Endothelial cell of umbilical vein (primary cell): ENCODE measurements at regions not wholly inside any gene's neighbourhood (a gene's known extent, or its start where the extent isn't known, plus 50 kb on each side); places are given as distances from the start of the nearest gene placed in this dataset.

Experiments
- BruUV-seq: library from RNA; stranded (reverse); fragments of 400-500 nt; replicated peaks from 2 replicates; lab custom pipeline; 2021; lab: Mats Ljungman, UMichigan
- CTCF ChIA-PET: fragments of 300-600, 350-600 bp; sonication (Branson Sonifier 250); formaldehyde crosslinking; loops from one replicate; lab custom pipeline; 2021; ENCODE audit warnings: antibody characterized with exemption, inconsistent platforms; lab: Charles Lee
- POLR2A ChIA-PET: fragments of 300-600, 350-600 bp; sonication (Branson Sonifier 250); formaldehyde crosslinking; loops from one replicate; lab custom pipeline; 2021; ENCODE audit warnings: antibody characterized with exemption, inconsistent platforms; lab: Charles Lee
- DNase-seq: peaks from one replicate; pipeline ENCODE4 v3.0.0-alpha.2; 2011; ENCODE audit warnings: low read depth, low spot score
- FAIRE-seq: peaks from 2 replicates; lab custom pipeline; 2011; peaks lifted over from hg19 to GRCh38; lab: Jason Lieb, UNC
- H2AFZ ChIP-seq: 2 replicates; pipeline ENCODE4 v1.6.0; 2012; ENCODE audit warnings: low read depth, low read length, control low read depth, inconsistent platforms
- H3K27ac ChIP-seq: 2 replicates; pipeline ENCODE4 v1.5.1; 2011; ENCODE audit warnings: low read depth, mild to moderate bottlenecking, control low read depth, low read length, moderate library complexity; ENCODE audit not compliant: insufficient read depth
- H3K27me3 ChIP-seq, 2 experiments: 2 replicates each; pipeline versions ENCODE4 v1.6.0 to v1.6.1; 2011; ENCODE audit warnings: low read length in 2 of 2, mixed read lengths in 1 of 2; ENCODE audit not compliant: control insufficient read depth in 2 of 2, insufficient read depth in 2 of 2
- H3K36me3 ChIP-seq, 2 experiments: 2 replicates in 1 of 2; 3 replicates in 1 of 2; pipeline ENCODE4 v1.5.1; 2011; ENCODE audit warnings: low read length in 2 of 2, mild to moderate bottlenecking in 1 of 2, moderate library complexity in 1 of 2; ENCODE audit not compliant: control insufficient read depth in 2 of 2, insufficient read depth in 2 of 2; ENCODE audit errors: extremely low read depth in 1 of 2
- H3K4me1 ChIP-seq: 3 replicates; pipeline ENCODE4 v1.5.1; 2011; ENCODE audit warnings: mild to moderate bottlenecking, low read length; ENCODE audit not compliant: control insufficient read depth, insufficient read depth; ENCODE audit errors: extremely low read depth
- H3K4me2 ChIP-seq: 2 replicates; pipeline ENCODE4 v1.6.1; 2011; ENCODE audit warnings: low read length, control low read depth, mixed read lengths; ENCODE audit not compliant: insufficient read depth
- H3K4me3 ChIP-seq, 3 experiments: fragments of 200-600 bp in 1 of 3; sonication (generic), shearing (Covaris generic) in 1 of 3; replicated peaks in 1 of 3; 2 replicates each; pipeline ENCODE4 v1.5.1; 2011 to 2016; ENCODE audit warnings: control low read depth in 3 of 3, low read length in 3 of 3, mild to moderate bottlenecking in 2 of 3, inconsistent platforms in 1 of 3, low read depth in 1 of 3, moderate library complexity in 1 of 3; ENCODE audit not compliant: insufficient read depth in 1 of 3
- H3K79me2 ChIP-seq: 2 replicates; pipeline ENCODE4 v1.6.0; 2012; ENCODE audit warnings: low read length, inconsistent platforms; ENCODE audit not compliant: control insufficient read depth, insufficient read depth
- H3K9ac ChIP-seq: replicated peaks from 2 replicates; pipeline ENCODE3; 2011; ENCODE audit warnings: low read length, control low read depth; ENCODE audit not compliant: insufficient read depth; ENCODE audit errors: extremely low read depth
- H3K9me1 ChIP-seq: replicated peaks from 3 replicates; pipeline ENCODE4 v1.6.0; 2011; ENCODE audit warnings: mild to moderate bottlenecking, low read length; ENCODE audit not compliant: control insufficient read depth, insufficient read depth; ENCODE audit errors: extremely low read depth
- H3K9me3 ChIP-seq: replicated peaks from 2 replicates; pipeline ENCODE4 v1.5.1; 2012; ENCODE audit warnings: low read length, inconsistent platforms; ENCODE audit not compliant: control insufficient read depth, insufficient read depth
- H4K20me1 ChIP-seq: replicated peaks from 2 replicates; pipeline ENCODE3; 2011; ENCODE audit warnings: mild to moderate bottlenecking, low read length; ENCODE audit not compliant: control insufficient read depth, insufficient read depth; ENCODE audit errors: extremely low read depth
- EZH2 ChIP-seq: IDR thresholded peaks from 2 replicates; pipeline ENCODE4 v1.6.1; 2012; ENCODE audit warnings: borderline replicate concordance, low read depth, mild to moderate bottlenecking, moderate library complexity, low read length, inconsistent platforms; ENCODE audit not compliant: severe bottlenecking
- FOS ChIP-seq: IDR thresholded peaks from 2 replicates; pipeline ENCODE4 v1.6.1; 2011; ENCODE audit warnings: mild to moderate bottlenecking, low read length, moderate library complexity, borderline replicate concordance; ENCODE audit not compliant: insufficient read depth
- GATA2 ChIP-seq: IDR thresholded peaks from 2 replicates; pipeline ENCODE4 v1.7.0; 2011; ENCODE audit warnings: low read depth, mild to moderate bottlenecking, moderate library complexity, mixed read lengths, low read length; ENCODE audit not compliant: insufficient read length, insufficient read depth
- JUN ChIP-seq: IDR thresholded peaks from 2 replicates; pipeline ENCODE4 v1.6.1; 2011; ENCODE audit warnings: borderline replicate concordance, low read depth; ENCODE audit not compliant: insufficient read length, insufficient read depth
- MAX ChIP-seq: IDR thresholded peaks from 2 replicates; pipeline ENCODE4 v1.6.1; 2011; ENCODE audit not compliant: insufficient read depth, insufficient read length
- MYC ChIP-seq: IDR thresholded peaks from one replicate; pipeline ENCODE4 v1.6.1; 2011; ENCODE audit warnings: mild to moderate bottlenecking, low read depth, low read length
- POLR2A ChIP-seq: IDR thresholded peaks from 2 replicates; pipeline ENCODE4 v1.6.1; 2012; ENCODE audit warnings: low read depth, mild to moderate bottlenecking, control low read depth, low read length
- POLR2AphosphoS5 ChIP-seq: IDR thresholded peaks from 2 replicates; pipeline ENCODE4 v1.6.1; 2012; ENCODE audit warnings: low read depth, mild to moderate bottlenecking, control low read depth, low read length, moderate library complexity; ENCODE audit not compliant: insufficient read depth
- dilution Hi-C: fragments of 300-500 bp; cut with MboI; formaldehyde crosslinking; loops from one replicate; pipeline ENCODE4 v1.15.0; 2019; ENCODE audit warnings: low sequenced_read_pairs; ENCODE audit not compliant: extremely low pct_ligation_motif_present
- intact Hi-C: fragments of 100-400 bp; cut with micrococcal nuclease; formaldehyde crosslinking; loops from one replicate; pipeline ENCODE4 v1.10.0; 2022
- TF ChIP-seq, protein P1 (sequence below), 2 donors: IDR thresholded peaks; 1 replicate in 1 of 2; 2 replicates in 1 of 2; pipeline ENCODE4 v1.5.1; 2011; ENCODE audit warnings: low read length in 2 of 2, mild to moderate bottlenecking in 2 of 2, moderate library complexity in 2 of 2, control low read depth in 1 of 2, inconsistent platforms in 1 of 2, low read depth in 1 of 2; ENCODE audit not compliant: insufficient read depth in 1 of 2; ENCODE audit errors: extremely low read depth in 1 of 2

DNA sequence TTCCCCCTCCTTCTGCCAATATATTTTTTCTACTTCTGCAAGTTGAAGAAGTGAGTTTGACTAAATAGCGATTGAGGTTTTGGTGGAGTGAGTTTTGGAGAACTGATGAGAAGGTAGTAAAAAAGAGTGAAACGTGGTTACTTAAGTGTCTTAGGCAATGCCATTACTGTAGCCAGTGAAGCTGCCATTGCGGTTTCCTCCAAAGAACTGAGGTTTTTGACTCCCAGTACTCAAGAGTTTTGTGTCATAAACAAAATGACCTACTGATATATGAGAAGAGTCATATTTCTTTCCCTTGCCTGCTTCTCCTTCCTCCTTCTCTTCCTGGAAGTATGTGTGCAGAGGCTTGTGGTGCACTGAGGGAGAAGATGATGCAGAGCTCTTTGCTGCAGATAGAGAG is 554.5 kb upstream of the MAP3K7 start:
- Histone ChIP-seq H3K79me2 (no peaks in the 10 kb centered on the region), H3K4me3 (no peak overlapping the region), H3K9ac (no peak overlapping the region), H3K27ac (no peak overlapping the region), H2AFZ (no peak overlapping the region), H3K36me3 (no peaks in the 10 kb centered on the region), H3K27me3 (no peaks in the 10 kb centered on the region), H3K4me1 (no peaks in the 10 kb centered on the region), H3K9me3 (no peaks in the 10 kb centered on the region), H3K4me2 (no peak overlapping the region), H3K9me1 (no peaks in the 10 kb centered on the region), H4K20me1 (no peaks in the 10 kb centered on the region)
- intact Hi-C loops = no loop called here
- ChIA-PET CTCF (no interaction called here), POLR2A (no interaction called here)
- dilution Hi-C loops = no loop called here
- TF ChIP-seq POLR2AphosphoS5 = no peak
- TF ChIP-seq MAX = no peak
- no peak for TF ChIP-seq FOS
- TF ChIP-seq EZH2 = no peak
- TF ChIP-seq JUN = no peak
- TF ChIP-seq MYC = no peak
- no peak for TF ChIP-seq GATA2
- no peak for TF ChIP-seq POLR2A
- TF ChIP-seq, protein P1, sequence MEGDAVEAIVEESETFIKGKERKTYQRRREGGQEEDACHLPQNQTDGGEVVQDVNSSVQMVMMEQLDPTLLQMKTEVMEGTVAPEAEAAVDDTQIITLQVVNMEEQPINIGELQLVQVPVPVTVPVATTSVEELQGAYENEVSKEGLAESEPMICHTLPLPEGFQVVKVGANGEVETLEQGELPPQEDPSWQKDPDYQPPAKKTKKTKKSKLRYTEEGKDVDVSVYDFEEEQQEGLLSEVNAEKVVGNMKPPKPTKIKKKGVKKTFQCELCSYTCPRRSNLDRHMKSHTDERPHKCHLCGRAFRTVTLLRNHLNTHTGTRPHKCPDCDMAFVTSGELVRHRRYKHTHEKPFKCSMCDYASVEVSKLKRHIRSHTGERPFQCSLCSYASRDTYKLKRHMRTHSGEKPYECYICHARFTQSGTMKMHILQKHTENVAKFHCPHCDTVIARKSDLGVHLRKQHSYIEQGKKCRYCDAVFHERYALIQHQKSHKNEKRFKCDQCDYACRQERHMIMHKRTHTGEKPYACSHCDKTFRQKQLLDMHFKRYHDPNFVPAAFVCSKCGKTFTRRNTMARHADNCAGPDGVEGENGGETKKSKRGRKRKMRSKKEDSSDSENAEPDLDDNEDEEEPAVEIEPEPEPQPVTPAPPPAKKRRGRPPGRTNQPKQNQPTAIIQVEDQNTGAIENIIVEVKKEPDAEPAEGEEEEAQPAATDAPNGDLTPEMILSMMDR (IDR thresholded peaks at IDR 0.05; ENCODE audit: extremely low read depth in 1 of 2, insufficient read depth in 1 of 2, low read depth in 1 of 2, low read length in 2 of 2) = no peak
- DNase-seq (no peak), FAIRE-seq (no peak)
- no TSS peak for BruUV-seq
